Stimulated activated CD8-positive, alpha-beta memory T cell treated with anti-CD3 and anti-CD28 coated beads, Interleukin-15, amount 100 ng/mL, for 24 hours (primary cell): ENCODE measurements at regions not wholly inside any gene's neighbourhood (a gene's known extent, or its start where the extent isn't known, plus 50 kb on each side); places are given as distances from the start of the nearest gene placed in this dataset.
"Not testable (repeated sequence)": the region's sequence is repeated elsewhere in the genome, so short reads cannot be mapped to it uniquely, and the experiment has no call there.

Source experiments
- DNase-seq: peaks from one replicate; pipeline ENCODE4 v3.0.0-alpha.2; 2020; ENCODE audit warnings: low read depth

DNA sequence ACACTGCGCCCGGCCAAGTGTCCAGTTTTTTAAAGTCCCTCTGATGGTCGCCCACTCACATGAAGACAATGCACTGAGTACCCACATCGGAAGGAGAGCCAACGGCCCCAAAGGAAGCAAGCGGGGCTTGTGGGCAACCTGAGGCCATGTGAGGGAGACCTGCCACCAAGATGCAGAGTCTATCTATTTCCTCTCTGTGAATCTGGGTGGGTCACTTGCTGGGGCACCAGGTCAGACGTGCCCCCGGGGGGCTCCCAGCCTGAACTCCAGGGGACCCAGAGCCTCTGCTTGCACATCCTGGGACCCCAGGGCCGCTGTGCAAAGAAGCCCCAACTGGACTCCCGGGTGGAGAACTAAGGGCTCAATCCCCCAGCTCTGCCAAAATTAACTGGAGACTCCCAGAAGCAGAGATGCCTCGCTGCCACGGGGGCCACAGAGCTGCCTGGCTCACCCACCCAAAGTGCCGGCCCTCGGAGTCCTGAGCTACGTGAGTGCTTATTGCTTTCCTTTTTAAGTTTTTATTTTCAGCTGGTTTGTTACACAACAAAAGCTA is 106.4 kb downstream of the BRD1 start:
- DNase-seq: no peak

GRCh38 chr22:49720279-49720959 is 107.3 kb downstream of the BRD1 start:
- no peak for DNase-seq

- DNase-seq: no peak
Measured at GRCh38 chr22:49719046-49719445, 108.6 kb downstream of the BRD1 start.

- no peak for DNase-seq
Measured at GRCh38 chr22:49718396-49718795, 109.3 kb downstream of the BRD1 start.

DNA sequence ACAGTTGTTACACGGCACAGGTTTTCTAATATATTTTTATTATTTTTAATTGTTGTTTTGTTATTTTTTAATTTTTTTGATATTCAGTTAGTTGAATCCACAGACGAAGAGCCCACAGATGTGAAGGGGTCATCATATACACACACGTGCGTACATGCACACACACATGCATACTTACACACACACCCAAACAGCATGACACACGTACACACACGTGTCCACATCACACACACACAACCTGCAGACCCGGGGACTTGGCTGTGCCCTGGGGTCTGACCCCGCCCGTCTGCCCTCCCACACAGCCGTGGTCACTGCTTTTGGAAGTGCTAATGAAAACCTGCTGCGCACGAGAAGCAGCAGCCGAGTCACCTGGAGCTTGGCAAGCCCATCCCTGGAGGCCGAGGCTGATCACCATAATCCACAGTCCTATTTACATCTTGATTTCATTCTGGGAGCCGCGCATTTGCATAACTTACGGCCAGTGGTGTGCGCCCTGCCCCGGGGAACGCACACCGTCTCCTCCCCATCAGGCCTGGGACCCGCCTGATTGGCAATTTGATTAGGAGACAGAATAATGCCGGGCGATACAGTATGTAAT is 110.3 kb downstream of the BRD1 start:
- no peak for DNase-seq

DNA sequence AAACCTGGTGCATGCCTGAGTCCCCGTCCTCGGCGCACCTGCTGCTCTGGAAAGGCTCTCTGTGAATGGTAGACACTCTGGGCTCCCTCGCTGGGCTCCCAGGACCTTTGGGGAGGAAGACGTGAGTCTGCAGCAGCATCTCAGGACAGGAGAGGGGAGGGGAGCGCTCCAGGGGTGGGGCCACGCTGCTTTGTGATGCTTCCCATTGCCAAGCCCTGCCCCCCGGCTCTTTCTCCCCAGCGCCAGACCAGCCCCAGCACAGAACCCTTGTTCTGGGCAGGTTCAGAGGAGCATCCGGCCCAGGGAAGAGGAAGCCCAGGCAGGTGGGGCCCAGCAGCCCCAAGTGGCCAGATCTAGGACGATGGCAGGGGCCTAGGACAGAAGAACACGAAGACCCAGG is 111.2 kb downstream of the BRD1 start:
- no peak for DNase-seq

- no peak for DNase-seq
Measured at GRCh38 chr22:49715450-49715849, 112.2 kb downstream of the BRD1 start.

DNA sequence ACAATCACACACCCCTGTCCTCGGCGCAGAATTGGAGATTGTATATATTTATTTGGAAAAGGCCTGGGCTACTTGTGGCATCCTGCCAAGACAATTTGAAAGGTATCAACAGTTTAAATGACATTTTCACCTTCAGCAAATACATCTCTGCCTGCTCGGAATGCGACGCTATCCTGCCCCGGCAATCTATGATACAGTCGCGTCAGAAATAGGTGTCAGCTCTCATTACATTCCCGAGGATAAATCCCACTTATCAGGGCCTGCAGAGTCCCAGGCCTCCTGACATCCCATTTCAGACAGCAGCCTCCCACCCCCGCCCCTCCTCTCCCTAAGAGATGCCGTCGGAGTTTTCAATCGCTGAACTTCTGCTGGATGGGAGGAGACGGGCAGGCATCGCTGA is 114.7 kb downstream of the BRD1 start:
- no peak for DNase-seq

- DNase-seq: no peak
Measured at GRCh38 chr22:49712195-49712791, 115.4 kb downstream of the BRD1 start.

- DNase-seq: no peak
Measured at GRCh38 chr22:49710746-49711145, 116.9 kb downstream of the BRD1 start.

DNA sequence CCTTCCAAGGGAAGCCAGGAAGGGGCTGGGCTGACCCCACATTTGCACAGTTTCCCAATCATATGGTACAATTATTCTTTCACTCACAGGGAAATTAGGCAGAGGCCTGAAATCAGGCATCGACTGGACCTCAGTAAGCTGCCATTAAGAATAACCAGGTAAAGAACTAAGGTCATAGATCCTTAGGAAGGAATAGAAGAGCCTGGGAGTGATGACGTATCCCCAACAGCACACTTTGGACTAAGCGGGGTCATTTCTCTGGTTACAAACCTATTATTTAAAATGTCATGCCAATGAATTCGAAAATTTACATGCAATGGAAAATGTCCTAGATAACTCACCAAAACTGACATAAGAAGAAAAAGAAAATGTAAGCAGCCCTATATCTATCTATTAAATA is 118.2 kb downstream of the BRD1 start:
- no peak for DNase-seq

GRCh38 chr22:49705972-49706352 is 121.7 kb downstream of the BRD1 start:
- DNase-seq: no peak

GRCh38 chr22:49705216-49705971 is 122.3 kb downstream of the BRD1 start:
- DNase-seq: no peak

DNA sequence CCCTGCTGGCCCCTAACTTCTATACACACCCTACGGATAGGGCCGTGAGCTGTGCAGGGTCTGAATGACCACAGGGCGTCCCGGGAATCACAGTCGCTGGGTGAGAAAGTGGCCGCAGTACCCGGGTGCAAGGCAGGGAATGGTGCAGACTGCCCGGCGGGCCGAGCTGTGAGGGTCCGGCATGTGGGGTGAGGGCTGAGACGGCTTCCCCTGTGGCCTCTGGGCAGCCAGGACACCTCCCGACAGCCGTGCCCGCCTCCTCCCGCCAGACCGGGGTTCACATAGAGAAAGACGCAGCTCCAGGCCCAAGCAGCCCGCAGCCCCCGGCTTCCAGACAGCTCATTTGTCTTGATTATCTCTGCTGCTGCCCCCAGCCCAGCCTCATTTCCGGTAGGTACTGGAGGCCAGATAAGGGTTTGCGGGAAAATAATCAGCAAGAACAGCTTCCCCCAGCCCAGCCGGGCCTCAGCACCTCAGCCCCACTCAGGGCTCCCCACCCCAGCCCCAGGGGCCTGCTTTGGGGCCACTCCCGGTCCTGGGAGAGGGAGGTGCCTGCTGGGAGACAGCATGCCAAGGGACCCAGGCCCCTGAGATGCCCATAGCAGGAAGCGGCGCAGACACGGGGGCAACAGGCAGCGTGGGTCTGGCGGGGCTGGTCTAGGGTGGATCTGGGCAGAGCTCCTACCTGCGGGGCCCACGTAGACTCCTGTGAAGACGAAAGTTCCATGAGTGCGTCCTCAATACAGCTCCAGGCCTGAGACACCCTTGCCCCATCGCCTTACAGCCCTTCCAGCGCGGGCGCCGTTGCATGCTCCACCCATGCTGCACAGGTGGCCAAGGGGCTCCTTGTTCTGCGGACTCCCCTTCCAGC is 123.1 kb downstream of the BRD1 start:
- DNase-seq: no peak

- no peak for DNase-seq
Measured at GRCh38 chr22:49703990-49704344, 123.7 kb downstream of the BRD1 start.

- DNase-seq: no peak
Measured at GRCh38 chr22:49703505-49703904, 124.2 kb downstream of the BRD1 start.

DNA sequence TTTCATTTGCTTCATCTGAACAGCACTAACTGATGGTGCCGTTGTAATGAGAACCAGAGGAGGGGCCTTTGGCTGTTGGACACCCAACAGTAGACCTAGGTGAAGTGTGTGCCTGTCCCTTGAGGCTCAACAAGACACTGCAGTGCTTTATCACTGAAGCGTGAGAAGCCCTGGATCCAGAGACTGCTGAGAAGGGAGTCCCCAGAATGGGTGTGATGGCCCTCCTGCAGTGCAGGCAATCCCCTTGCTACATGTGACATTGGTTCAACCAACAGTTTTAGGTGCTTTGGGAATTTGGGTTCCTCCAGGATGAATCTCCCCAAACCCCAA is 125.6 kb downstream of the BRD1 start:
- no peak for DNase-seq

- no peak for DNase-seq
Measured at GRCh38 chr22:49701380-49702067, 126.1 kb downstream of the BRD1 start.

GRCh38 chr22:49699928-49700498 is 127.7 kb downstream of the BRD1 start:
- DNase-seq: no peak

DNA sequence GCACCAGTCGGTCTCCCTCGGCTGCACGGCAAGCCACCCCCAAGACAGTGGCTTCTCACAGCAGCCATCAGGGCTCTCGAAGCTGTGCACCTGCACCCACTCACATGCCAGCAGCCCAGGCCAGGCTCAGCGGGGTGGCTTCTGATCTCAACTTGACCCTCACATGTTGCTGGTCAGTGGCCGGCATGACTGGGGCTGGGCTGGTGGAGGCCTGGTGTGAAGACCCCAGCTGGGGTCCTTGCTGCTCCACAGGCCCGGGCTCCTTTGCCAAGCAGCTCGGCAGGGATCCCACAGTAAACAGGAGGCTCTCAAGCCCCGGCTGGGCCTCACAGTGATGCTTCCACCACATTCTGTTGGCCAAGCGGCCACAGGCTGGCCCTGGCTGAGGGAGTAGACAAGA is 128.2 kb downstream of the BRD1 start:
- no peak for DNase-seq

DNA sequence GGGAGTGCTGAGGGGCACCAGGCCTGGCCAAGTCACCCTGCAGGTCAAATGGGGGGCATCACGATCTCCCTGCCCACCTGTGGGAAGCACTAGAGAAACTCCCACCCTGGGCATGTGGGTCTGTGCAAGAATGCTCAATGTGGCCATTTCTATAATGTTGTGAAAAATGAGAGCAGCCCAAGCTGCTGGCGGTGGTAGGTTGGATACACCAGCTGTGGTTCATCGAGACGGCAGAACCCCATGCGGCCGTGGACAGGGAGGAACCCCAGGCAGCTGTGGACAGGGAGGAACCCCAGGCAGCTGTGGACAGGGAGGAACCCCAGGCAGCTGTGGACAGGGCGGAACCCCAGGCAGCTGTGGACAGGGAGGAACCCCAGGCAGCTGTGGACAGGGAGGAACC is 129.1 kb downstream of the BRD1 start:
- DNase-seq: not testable (repeated sequence)
